ENCODE measurements at regions not wholly inside any gene's neighbourhood (a gene's known extent, or its start where the extent isn't known, plus 50 kb on each side); places are given as distances from the start of the nearest gene placed in this dataset.

DNA sequence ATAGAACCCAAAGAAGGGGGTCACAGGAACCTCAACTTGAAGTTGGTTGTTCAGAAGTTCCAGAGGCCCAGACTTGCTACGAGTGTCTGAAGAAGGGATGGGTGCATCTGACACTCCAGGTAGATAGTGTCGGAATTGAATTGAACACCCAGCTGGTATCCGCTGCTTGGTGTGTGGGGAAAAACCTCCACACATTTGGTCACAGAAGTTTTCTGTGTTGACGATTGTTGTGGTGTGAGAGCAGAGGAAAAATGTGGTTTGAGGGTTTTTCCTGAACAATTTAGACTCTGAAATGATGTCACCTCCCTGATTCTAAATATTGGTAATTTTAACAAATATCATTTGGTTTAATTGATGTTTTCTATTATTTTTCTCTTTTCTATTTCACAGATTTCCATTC lies 218.8 kb upstream of the CTNNB1 start:
- H3K9me3 ChIP-seq (ENCODE audit: control insufficient read depth, insufficient read depth, low read length) = no peaks in the 10 kb centered on the region
- no peaks in the 10 kb centered on the region for H3K36me3 ChIP-seq (ENCODE audit: control insufficient read depth, insufficient read depth, low read length)
- no peak overlapping the region for H3K27ac ChIP-seq (ENCODE audit: low read depth, low read length)
- H3K27me3 ChIP-seq (ENCODE audit: control insufficient read depth, insufficient read depth, low read length) = no peaks in the 10 kb centered on the region
- no peak overlapping the region for H3K4me3 ChIP-seq (ENCODE audit: low read depth, low read length)
- 90% methylated on average over 2 of the region's 4 CpGs for WGBS (ENCODE audit: insufficient coverage)
- no peak for DNase-seq (ENCODE audit: low read depth in 4 of 6, low spot score in 6 of 6)
- no peaks in the 10 kb centered on the region for H3K4me1 ChIP-seq (ENCODE audit: control insufficient read depth, insufficient read depth, low read length)

DNA sequence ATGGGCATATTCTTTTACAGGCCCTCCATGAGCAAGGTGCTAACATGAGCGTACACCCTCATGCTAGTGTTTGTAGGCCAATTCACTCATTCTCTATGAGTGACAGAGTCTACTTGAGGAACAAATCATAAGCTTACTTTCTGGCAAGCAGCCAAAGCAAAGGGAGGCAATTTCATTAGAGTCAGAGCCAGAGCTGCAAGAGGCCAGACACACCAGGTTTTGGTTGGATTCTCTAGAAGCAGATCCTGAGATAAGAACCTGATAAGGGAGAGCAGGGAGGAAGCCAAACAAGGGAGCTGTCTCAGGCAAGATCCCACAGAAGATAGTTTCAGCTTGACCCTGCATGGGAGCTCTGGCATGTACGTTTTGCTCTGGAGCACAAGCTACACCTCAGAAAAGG lies 214.1 kb upstream of the CTNNB1 start:
- WGBS (ENCODE audit: insufficient coverage) = 100% methylated on average over 2 of the region's 2 CpGs
- DNase-seq (ENCODE audit: low read depth in 4 of 6, low spot score in 6 of 6) = no peak
- no peaks in the 10 kb centered on the region for H3K27me3 ChIP-seq (ENCODE audit: control insufficient read depth, insufficient read depth, low read length)
- H3K9me3 ChIP-seq (ENCODE audit: control insufficient read depth, insufficient read depth, low read length) = no peaks in the 10 kb centered on the region
- no peak overlapping the region for H3K27ac ChIP-seq (ENCODE audit: low read depth, low read length)
- H3K4me3 ChIP-seq (ENCODE audit: low read depth, low read length) = no peak overlapping the region
- H3K4me1 ChIP-seq (ENCODE audit: control insufficient read depth, insufficient read depth, low read length) = no peaks in the 10 kb centered on the region
- no peaks in the 10 kb centered on the region for H3K36me3 ChIP-seq (ENCODE audit: control insufficient read depth, insufficient read depth, low read length)

DNA sequence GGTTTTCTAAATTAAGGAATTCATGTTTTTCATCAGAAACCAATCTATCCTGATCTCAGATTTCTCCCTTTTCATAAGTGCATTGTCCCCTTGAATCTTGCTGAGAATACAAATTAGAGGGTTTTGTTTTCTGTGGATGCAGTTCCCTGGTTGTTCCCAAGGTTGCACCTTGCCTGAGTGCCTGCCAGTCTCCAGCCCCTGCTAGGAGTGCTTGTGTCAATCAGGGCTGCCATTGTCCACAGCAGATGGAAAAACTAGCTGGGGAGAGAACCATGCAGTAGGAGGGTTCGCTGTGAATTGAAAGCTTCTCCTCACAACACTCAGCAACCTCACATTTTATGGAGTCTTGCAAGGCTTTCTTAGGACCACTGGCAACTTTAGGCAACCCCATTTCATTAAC lies 210.8 kb upstream of the CTNNB1 start:
- H3K27ac ChIP-seq (ENCODE audit: low read depth, low read length) = no peak overlapping the region
- 83% methylated on average over 1 of the region's 1 CpG for WGBS (ENCODE audit: insufficient coverage)

DNA sequence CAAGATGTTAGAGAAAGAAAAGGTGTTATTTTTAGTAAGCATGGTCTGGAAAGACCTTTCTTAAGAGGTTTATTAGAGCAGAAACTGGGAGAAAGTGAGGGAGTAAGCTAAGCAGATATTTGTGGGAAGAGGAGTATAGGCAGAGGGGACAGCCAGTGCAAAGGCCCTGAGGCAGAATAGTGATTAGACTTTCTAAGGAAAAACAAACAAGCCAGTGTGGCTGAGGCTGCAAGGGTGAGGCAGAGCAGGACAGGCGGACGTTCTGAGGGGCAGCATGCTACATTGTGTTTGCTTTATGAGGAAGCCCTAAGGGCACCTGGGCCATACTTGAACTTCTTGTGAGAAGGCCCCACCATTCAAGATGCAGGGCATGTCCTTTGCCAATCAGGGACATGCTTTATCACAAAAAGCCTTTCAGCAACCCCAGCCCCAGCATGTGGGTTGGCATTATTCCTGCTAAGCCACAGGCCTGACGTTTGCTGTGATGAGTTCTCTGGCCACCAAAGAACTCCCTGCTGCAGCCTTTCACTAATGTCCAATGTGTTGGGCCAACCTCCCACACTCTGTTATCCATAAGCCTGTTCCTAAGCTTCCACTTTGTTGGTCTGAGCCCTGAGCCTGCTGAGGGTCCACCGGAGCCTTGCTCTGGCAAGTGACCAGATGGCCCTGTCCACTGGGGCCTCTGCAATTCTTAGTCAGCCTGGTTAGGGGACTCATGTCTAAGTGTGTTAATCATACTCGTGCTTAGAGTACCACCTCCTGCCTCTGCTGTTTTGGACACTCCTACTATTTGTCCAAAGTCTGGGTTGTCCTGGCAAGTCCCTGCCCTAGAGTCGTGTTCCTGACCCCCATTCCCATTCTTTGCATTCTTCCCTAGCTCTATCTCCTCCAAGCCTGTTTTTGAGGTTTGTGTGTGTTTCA lies 209.9 kb upstream of the CTNNB1 start:
- no peak overlapping the region for H3K4me3 ChIP-seq (ENCODE audit: low read depth, low read length)
- 84% methylated on average over 5 of the region's 6 CpGs for WGBS (ENCODE audit: insufficient coverage)
- no peaks in the 10 kb centered on the region for H3K27me3 ChIP-seq (ENCODE audit: control insufficient read depth, insufficient read depth, low read length)
- no peaks in the 10 kb centered on the region for H3K4me1 ChIP-seq (ENCODE audit: control insufficient read depth, insufficient read depth, low read length)
- no peaks in the 10 kb centered on the region for H3K36me3 ChIP-seq (ENCODE audit: control insufficient read depth, insufficient read depth, low read length)
- no peaks in the 10 kb centered on the region for H3K9me3 ChIP-seq (ENCODE audit: control insufficient read depth, insufficient read depth, low read length)
- DNase-seq (ENCODE audit: low read depth in 4 of 6, low spot score in 6 of 6) = no peak
- no peak overlapping the region for H3K27ac ChIP-seq (ENCODE audit: low read depth, low read length)

More for the DNA sequence above, 210.8 kb upstream of the CTNNB1 start:
- Histone ChIP-seq H3K4me1 (ENCODE audit: control insufficient read depth, insufficient read depth, low read length) (no peaks in the 10 kb centered on the region), H3K4me3 (ENCODE audit: low read depth, low read length) (no peak overlapping the region), H3K36me3 (ENCODE audit: control insufficient read depth, insufficient read depth, low read length) (no peaks in the 10 kb centered on the region), H3K27me3 (ENCODE audit: control insufficient read depth, insufficient read depth, low read length) (no peaks in the 10 kb centered on the region), H3K9me3 (ENCODE audit: control insufficient read depth, insufficient read depth, low read length) (no peaks in the 10 kb centered on the region)
- DNase-seq (ENCODE audit: low read depth in 4 of 6, low spot score in 6 of 6) = no peak

DNA sequence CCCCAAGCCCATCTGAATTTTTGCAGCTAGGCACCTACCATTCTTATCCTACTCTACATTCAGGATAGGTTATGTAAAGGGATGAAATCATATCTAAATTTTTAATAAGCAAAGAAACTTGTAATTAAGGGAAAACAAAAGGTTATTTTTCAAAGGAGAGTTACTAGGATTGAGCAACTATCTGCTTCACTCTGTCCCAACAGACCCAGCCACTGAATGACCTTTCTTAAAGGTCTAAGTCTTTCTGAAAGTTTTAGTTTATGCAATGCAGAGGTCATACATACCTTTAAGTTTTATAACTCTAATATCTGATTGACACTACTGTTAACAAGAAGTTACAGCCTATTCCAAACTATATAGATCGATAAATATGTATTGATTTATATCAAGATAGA lies 209.2 kb upstream of the CTNNB1 start:
- Histone ChIP-seq H3K27me3 (ENCODE audit: control insufficient read depth, insufficient read depth, low read length) (no peaks in the 10 kb centered on the region), H3K9me3 (ENCODE audit: control insufficient read depth, insufficient read depth, low read length) (no peaks in the 10 kb centered on the region), H3K4me3 (ENCODE audit: low read depth, low read length) (no peak overlapping the region), H3K36me3 (ENCODE audit: control insufficient read depth, insufficient read depth, low read length) (no peaks in the 10 kb centered on the region), H3K27ac (ENCODE audit: low read depth, low read length) (no peak overlapping the region), H3K4me1 (ENCODE audit: control insufficient read depth, insufficient read depth, low read length) (no peaks in the 10 kb centered on the region)
- DNase-seq (ENCODE audit: low read depth in 4 of 6, low spot score in 6 of 6) = no peak
- no CpG with 5 or more reads among the region's 1 CpG for WGBS (ENCODE audit: insufficient coverage)

DNA sequence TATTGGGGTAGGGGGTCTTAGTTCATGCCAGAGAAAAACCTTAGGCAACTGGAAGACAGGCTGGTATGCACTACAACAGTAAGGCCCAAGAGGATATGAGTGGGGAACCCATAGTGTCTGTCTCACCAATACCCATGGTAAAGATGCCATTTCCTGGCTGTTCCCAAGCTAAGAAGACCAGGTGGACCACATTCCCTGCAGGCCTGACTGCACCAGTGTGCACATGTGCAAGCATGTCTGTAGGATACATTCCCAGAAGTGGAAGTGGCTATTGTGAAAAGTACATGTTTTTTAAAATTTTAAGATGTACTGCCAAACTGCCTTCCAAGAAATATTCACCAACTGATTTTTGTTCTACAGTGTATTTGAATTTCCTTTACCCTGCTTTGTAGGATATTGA lies 207.3 kb upstream of the CTNNB1 start:
- Histone ChIP-seq H3K27ac (ENCODE audit: low read depth, low read length) (no peak overlapping the region), H3K4me3 (ENCODE audit: low read depth, low read length) (no peak overlapping the region), H3K36me3 (ENCODE audit: control insufficient read depth, insufficient read depth, low read length) (no peaks in the 10 kb centered on the region), H3K9me3 (ENCODE audit: control insufficient read depth, insufficient read depth, low read length) (no peaks in the 10 kb centered on the region), H3K27me3 (ENCODE audit: control insufficient read depth, insufficient read depth, low read length) (no peaks in the 10 kb centered on the region), H3K4me1 (ENCODE audit: control insufficient read depth, insufficient read depth, low read length) (no peaks in the 10 kb centered on the region)
- DNase-seq (ENCODE audit: low read depth in 4 of 6, low spot score in 6 of 6) = no peak

DNA sequence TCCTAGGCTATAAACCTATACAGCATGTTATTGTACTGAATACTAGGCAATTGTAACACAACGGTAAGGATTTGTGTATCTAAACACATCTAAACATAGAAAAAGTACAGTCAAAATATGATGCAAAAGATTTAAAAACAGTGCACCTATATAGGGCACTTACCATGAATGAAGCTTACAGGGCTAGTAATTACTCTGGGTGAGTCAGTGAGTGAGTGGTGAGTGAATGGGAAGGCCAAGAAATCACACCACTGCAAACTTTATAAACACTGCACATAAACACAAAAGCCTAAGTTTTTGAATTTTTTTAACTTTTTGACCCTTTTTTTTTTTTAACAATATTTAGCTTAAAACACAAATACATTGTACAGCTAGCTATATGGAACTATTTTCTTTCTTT lies 204.7 kb upstream of the CTNNB1 start:
- Histone ChIP-seq H3K27ac (ENCODE audit: low read depth, low read length) (no peak overlapping the region), H3K36me3 (ENCODE audit: control insufficient read depth, insufficient read depth, low read length) (no peaks in the 10 kb centered on the region), H3K4me1 (ENCODE audit: control insufficient read depth, insufficient read depth, low read length) (no peaks in the 10 kb centered on the region), H3K4me3 (ENCODE audit: low read depth, low read length) (no peak overlapping the region), H3K27me3 (ENCODE audit: control insufficient read depth, insufficient read depth, low read length) (no peaks in the 10 kb centered on the region), H3K9me3 (ENCODE audit: control insufficient read depth, insufficient read depth, low read length) (no peaks in the 10 kb centered on the region)
- no CpG with 5 or more reads among the region's 1 CpG for WGBS (ENCODE audit: insufficient coverage)
- DNase-seq (ENCODE audit: low read depth in 4 of 6, low spot score in 6 of 6) = no peak

DNA sequence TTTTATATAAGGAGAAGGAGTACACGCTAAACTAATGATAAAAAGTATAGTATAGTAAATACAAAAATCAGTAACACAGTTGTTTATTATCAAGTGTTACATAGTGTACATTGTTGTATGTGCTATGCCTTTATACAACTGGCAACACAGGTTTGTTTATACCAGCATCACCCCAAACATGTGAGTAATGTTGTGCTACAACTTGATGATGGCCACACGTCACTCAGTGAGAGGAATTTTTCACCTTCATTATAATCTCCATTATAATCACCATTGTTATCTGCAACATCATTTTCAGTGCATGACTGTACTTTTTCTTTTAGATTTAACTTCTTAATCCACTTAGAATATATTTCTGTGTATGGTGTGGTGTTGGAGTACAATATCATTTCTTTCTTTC lies 204.0 kb upstream of the CTNNB1 start:
- WGBS (ENCODE audit: insufficient coverage) = no CpG with 5 or more reads among the region's 2 CpGs
- H3K4me3 ChIP-seq (ENCODE audit: low read depth, low read length) = no peak overlapping the region
- H3K36me3 ChIP-seq (ENCODE audit: control insufficient read depth, insufficient read depth, low read length) = no peaks in the 10 kb centered on the region
- no peaks in the 10 kb centered on the region for H3K4me1 ChIP-seq (ENCODE audit: control insufficient read depth, insufficient read depth, low read length)
- no peaks in the 10 kb centered on the region for H3K27me3 ChIP-seq (ENCODE audit: control insufficient read depth, insufficient read depth, low read length)
- DNase-seq (ENCODE audit: low read depth in 4 of 6, low spot score in 6 of 6) = no peak
- H3K9me3 ChIP-seq (ENCODE audit: control insufficient read depth, insufficient read depth, low read length) = no peaks in the 10 kb centered on the region
- H3K27ac ChIP-seq (ENCODE audit: low read depth, low read length) = no peak overlapping the region

DNA sequence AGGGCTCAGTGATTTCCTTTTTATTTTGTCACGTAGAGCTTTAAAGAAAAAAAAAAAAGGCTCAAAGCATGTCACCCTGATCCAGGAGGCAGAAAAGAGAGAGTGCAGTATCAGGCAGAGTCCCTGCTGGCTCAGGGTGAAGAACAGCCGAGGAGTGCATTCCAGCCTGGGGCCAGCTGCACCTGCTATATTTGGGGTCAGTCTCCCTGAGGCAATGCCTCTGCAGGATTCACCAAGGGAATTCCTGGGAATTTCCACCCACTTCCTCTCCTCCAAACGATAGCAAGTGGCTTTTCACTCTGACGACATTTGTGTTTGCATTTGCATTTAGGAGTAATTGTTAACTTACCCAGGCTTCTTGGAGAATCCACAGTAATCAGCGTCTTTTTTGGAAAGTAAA lies 202.9 kb upstream of the CTNNB1 start:
- WGBS (ENCODE audit: insufficient coverage) = 22% methylated on average over 2 of the region's 5 CpGs
- H3K27ac ChIP-seq (ENCODE audit: low read depth, low read length) = no peak overlapping the region

More for the DNA sequence above, 202.9 kb upstream of the CTNNB1 start:
- H3K4me1 ChIP-seq (ENCODE audit: control insufficient read depth, insufficient read depth, low read length) = no peaks in the 10 kb centered on the region
- H3K4me3 ChIP-seq (ENCODE audit: low read depth, low read length) = no peak overlapping the region
- no peaks in the 10 kb centered on the region for H3K9me3 ChIP-seq (ENCODE audit: control insufficient read depth, insufficient read depth, low read length)
- H3K27me3 ChIP-seq (ENCODE audit: control insufficient read depth, insufficient read depth, low read length) = no peaks in the 10 kb centered on the region
- no peaks in the 10 kb centered on the region for H3K36me3 ChIP-seq (ENCODE audit: control insufficient read depth, insufficient read depth, low read length)
- DNase-seq (ENCODE audit: low read depth in 4 of 6, low spot score in 6 of 6) = no peak

Data from spinal cord (tissue), 9 donors.